NCI-H2171 treated with DMSO at 0.1 percent for 48 hours (cell line): ENCODE measurements at regions not wholly inside any gene's neighbourhood (a gene's known extent, or its start where the extent isn't known, plus 50 kb on each side); places are given as distances from the start of the nearest gene placed in this dataset.

Experiments used
- DNase-seq: peaks from one replicate; lab custom pipeline; 2025; lab: John Stamatoyannopoulos, UW

DNA sequence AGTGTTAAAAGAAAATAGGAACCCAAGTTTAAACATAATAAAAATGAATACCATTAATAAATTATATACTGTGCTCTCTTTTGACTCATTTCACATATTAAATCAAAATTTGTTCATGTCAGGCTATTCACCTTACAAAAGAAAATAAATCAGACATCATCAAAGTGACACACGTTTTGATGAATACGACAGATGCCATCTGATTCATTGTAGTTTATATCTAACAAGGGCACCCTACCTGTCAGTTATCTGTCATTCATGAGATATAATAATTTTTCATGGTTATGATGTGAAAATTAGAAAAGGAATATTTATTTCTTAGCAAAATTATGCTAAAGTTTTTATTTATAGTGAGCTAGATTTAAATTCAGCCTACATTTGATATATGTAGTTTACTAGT is 188.1 kb upstream of the PCDH17 start:
- DNase-seq, result no peak

- no peak for DNase-seq
These were observed 181.2 kb upstream of the PCDH17 start for GRCh38 chr13:57450356-57450755.

DNA sequence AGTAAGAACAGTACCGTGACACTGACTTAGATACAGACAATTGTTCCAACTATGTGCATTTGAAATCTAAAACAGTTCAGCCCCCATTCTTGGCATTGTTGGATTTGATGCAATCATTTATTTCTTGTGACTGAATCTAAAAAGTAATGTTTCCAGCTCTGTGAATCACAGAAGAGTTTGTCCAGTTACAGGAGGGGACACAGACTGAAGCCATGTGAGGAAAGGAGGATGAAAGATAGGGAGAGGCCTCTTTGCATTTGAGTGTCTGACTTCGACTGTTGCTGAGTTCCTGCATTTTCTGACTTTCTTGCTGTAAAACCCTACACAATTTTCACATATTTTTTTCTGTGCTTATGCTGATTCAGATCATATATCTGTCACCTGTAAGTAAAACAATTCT is 179.3 kb upstream of the PCDH17 start:
- DNase-seq, result no peak

GRCh38 chr13:57470491-57470890 is 161.1 kb upstream of the PCDH17 start:
- DNase-seq, result no peak

DNA sequence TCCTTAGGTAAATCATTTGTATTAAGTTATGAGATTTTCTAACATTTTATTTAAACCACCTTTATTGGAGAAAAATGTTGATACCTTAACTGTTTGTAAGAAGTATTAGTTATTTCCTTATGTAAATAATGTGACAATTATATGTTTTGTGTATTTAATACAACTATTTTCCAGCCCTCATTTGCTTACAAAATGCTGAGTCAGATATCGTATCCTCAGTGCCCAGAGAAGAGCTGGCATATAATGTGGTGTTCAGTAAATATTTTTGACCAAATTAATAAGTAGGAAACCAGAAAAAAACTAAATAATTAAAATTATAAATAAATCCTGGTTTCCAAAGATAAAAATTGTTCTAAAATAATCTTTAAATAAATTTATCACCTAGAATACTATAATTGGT is 140.2 kb upstream of the PCDH17 start:
- no peak for DNase-seq

- DNase-seq, result no peak
These were observed 123.6 kb upstream of the PCDH17 start for GRCh38 chr13:57507752-57508463.

DNA sequence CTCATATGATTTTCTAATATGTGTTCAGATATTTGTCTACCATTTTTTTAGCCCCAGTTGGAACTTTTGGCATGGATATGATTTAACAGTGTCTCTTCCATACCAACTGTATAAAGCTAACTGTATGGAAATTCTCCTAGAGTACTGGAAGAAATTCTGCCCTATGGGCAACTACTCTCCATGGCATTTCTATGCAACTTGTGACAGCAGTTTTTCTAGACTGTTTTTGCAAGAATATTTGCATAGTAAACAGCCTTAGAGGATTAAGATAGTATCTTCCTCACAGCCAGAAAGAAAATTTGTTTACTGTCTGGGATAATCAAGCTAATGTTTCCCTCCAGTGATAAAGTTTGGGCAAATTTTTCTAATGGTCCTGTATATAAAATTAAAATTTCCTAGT is 119.9 kb upstream of the PCDH17 start:
- DNase-seq, result no peak

- DNase-seq, result no peak
These were observed 104.3 kb upstream of the PCDH17 start for GRCh38 chr13:57527114-57527735.

- no peak for DNase-seq
These were observed 100.3 kb upstream of the PCDH17 start for GRCh38 chr13:57531256-57531655.

DNA sequence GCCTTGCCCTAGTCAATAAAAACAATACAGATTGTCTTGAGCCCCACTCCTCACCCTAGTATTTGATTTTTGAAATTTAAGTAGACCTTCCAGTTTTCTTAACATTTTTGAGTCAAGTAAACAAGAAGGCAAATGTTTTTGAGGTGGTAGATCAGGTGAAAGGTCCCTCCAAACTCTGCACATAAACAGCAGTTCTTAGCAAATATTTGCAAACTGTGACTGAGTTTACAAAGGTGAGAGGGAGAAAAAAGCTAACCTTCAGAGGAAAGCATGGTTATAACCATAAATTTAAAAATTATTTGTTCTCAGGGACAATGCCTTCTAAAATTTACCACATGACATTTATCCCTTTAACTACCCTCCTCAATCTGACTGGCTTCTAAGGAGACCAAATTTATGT is 84.6 kb upstream of the PCDH17 start:
- no peak for DNase-seq

DNA sequence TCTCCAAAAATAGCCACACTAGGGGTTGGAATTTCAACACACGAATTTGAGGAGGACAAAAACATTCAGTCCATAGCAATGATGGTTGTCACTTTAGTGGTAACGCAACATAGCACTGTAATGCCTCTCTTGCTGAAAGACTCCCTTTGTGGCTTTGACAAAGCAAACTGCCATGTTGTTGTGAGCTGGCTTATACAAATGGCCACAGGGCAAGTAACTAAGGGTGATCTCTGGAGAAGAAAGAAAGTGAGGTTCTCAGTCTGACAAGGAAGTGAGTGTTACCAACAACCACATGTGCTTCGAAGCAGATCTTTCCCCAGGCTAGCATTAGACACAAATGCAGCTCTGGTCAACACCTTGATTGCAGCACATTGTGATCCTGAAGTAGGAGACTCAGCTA is 79.1 kb upstream of the PCDH17 start:
- no peak for DNase-seq

DNA sequence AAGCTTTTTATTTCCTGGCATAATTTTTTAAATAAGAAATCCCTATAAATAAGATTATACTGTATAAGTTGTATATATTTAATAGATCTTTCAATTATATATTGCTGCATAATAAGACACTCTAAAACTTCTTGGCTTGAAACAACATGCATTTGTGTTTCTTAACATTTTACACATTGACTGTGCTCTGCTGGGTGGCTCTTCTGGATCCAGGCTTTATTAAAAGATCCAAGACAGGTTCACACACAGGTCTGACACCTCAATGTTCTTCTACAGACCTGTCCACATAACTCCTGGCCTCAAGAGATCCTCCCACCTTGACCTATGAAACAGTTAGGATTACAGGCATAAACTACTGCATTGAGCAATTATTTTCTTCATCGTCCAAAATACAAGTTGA is 77.6 kb upstream of the PCDH17 start:
- DNase-seq, result no peak

DNA sequence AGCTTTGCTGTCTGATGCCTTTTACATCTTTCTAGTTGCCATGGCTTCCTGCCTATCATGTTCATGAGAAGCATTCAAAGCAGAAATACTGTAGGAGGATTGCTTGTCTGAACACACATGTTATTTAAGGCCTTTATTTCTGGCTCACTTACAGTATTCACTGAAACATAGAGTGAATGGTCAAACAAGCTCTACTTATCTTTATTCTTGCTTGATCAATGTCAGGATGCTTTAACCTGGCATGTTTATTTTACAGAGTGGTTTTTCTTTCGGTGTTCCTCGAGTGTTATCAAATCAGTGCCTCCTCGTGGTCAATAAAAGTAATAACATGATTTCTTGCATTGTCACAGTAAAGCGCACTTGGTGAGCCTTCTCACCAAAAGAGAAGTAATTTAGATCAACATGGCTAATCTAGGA is 73.5 kb upstream of the PCDH17 start:
- no peak for DNase-seq

DNA sequence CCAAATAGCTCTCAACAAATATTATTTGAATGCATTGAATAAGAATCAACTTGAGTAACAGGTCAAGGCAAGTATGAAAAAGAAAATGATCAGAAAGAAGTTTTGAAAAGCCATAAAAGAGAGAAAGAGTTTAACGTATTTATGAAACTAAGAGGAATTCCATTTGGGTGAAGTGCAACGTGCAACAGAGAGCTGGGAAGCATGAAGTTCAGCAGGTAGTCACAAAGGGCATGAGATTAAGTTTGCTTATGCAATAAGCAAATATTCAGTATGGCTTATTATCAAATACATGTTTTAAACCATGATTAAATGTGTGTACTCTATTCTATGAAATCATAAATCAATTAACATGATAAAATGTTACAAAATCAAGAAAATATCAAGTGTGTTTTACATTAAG is 62.7 kb upstream of the PCDH17 start:
- no peak for DNase-seq

DNA sequence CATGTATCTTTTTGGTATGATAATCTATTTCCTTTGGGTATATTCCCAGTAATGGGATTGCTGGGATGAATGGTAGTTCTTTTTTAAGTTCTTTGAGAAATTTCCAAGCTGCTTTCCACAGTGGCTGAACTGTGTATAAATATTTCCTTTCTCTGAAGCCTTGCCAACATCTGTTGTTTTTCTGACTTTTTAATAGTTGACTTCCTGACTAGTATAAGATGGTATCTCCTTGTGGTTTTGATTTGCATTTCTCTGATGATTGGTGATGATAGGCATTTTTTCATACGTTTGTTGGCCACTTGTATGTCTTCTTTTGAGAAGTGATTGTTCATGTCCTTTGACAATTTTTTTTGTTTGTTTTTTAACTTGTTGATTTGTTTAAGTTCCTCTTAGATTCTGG is 61.6 kb upstream of the PCDH17 start:
- no peak for DNase-seq
